ENCODE measurements at regions not wholly inside any gene's neighbourhood (a gene's known extent, or its start where the extent isn't known, plus 50 kb on each side); places are given as distances from the start of the nearest gene placed in this dataset.
A peak's percentile ranks its signal among the peaks of the same experiment; 100 is the strongest.

GRCh38 chr1:245051349-245052221, 103.2 kb upstream of the KIF26B start (continued):
- TF ChIP-seq ARID3B (CRISPR knock-in tag; IDR thresholded peaks at IDR 0.05; ENCODE audit: borderline replicate concordance) = no peak
- no peak for TF ChIP-seq TAF15 (IDR thresholded peaks at IDR 0.05; ENCODE audit: low read depth, low read length)
- TF ChIP-seq ZNF165 (CRISPR knock-in tag; IDR thresholded peaks at IDR 0.05; ENCODE audit: borderline replicate concordance) = no peak
- no peak for TF ChIP-seq ILF3 (IDR thresholded peaks at IDR 0.05; ENCODE audit: borderline replicate concordance)
- no peak for TF ChIP-seq ZNF589 (CRISPR knock-in tag; IDR thresholded peaks at IDR 0.05; ENCODE audit: low read depth)
- TF ChIP-seq CHD1 (IDR thresholded peaks at IDR 0.05; ENCODE audit: low read length) = peak; percentile 54
- TF ChIP-seq ELK3 (CRISPR knock-in tag; IDR thresholded peaks at IDR 0.05) = no peak
- peak in 1 of 3 experiments; percentile 38 for TF ChIP-seq YY1 (IDR thresholded peaks at IDR 0.05; ENCODE audit: borderline replicate concordance in 1 of 3, control insufficient read depth in 1 of 3, extremely low read depth in 1 of 3, insufficient read depth in 3 of 3, insufficient read length in 1 of 3, insufficient replicate concordance in 2 of 3, low read depth in 1 of 3, low read length in 2 of 3)
- TF ChIP-seq KLF16 (IDR thresholded peaks at IDR 0.05) = peak; percentile 84
- TF ChIP-seq COPS2 (conservative IDR thresholded peaks at IDR 0.05) = no peak
- no peak for TF ChIP-seq FOXP1 (CRISPR knock-in tag; IDR thresholded peaks at IDR 0.05)
- peak; percentile 89 for TF ChIP-seq ZFP36 (IDR thresholded peaks at IDR 0.05; ENCODE audit: low read depth, low read length, partially characterized antibody)
- no peak for TF ChIP-seq NFE2L1 (tag; IDR thresholded peaks at IDR 0.05; ENCODE audit: borderline replicate concordance, low read depth)
- TF ChIP-seq MAFG (tag; conservative IDR thresholded peaks at IDR 0.05) = peak; percentile 56
- TF ChIP-seq BRCA1 (IDR thresholded peaks at IDR 0.05) = no peak
- TF ChIP-seq BRCA1 (CRISPR knock-in tag; IDR thresholded peaks at IDR 0.05) = no peak
- TF ChIP-seq PYGO2 (tag; IDR thresholded peaks at IDR 0.05) = no peak
- no peak for TF ChIP-seq ZNF518B (CRISPR knock-in tag; IDR thresholded peaks at IDR 0.05)
- TF ChIP-seq ELF1 (tag; IDR thresholded peaks at IDR 0.05) = no peak; the same call in none of the 2 replicates
- peak; percentile 64; the same call in 1 of the 2 replicates for TF ChIP-seq DIDO1 (tag; IDR thresholded peaks at IDR 0.05; ENCODE audit: low read depth)
- no peak; the same call in 1 of the 2 replicates for TF ChIP-seq MAFF (IDR thresholded peaks at IDR 0.05; ENCODE audit: low read length)
- TF ChIP-seq CBX2 (IDR thresholded peaks at IDR 0.05; ENCODE audit: insufficient read depth, low read length, poor library complexity, severe bottlenecking) = no peak

Data from K562 (cell line).